ENCODE measurements at regions not wholly inside any gene's neighbourhood (a gene's known extent, or its start where the extent isn't known, plus 50 kb on each side); places are given as distances from the start of the nearest gene placed in this dataset.

DNA sequence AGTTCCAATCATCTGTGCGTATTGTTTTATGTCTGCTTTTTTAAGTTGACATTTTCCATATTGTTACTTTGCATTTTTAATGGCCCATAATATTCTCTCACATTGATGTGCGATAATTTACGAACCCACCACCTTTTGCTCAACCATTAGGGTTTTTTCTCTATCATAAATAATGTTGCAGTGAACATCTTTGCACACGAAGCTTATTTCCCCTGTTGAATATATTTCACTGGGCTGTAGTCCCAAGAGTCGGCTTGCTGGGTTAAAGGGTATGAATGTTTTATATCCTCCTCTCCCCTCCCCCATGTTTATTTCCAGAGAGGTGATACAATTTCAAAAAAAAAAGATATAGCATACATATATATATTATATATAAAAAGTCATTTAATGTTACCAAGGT, 272.7 kb upstream of the RGMA start:
- no peak for DNase-seq (ENCODE audit: low spot score in 2 of 2)
- intact Hi-C loops (cut with DNase I; ENCODE audit: low total_unique reads) = no loop called here
- no peak overlapping the region for H3K4me3 ChIP-seq (ENCODE audit: low read depth, poor library complexity, severe bottlenecking)
- 79 to 81% methylated on average over 5 of the region's 5 CpGs for WGBS, 2 donors
- TF ChIP-seq, protein P1, sequence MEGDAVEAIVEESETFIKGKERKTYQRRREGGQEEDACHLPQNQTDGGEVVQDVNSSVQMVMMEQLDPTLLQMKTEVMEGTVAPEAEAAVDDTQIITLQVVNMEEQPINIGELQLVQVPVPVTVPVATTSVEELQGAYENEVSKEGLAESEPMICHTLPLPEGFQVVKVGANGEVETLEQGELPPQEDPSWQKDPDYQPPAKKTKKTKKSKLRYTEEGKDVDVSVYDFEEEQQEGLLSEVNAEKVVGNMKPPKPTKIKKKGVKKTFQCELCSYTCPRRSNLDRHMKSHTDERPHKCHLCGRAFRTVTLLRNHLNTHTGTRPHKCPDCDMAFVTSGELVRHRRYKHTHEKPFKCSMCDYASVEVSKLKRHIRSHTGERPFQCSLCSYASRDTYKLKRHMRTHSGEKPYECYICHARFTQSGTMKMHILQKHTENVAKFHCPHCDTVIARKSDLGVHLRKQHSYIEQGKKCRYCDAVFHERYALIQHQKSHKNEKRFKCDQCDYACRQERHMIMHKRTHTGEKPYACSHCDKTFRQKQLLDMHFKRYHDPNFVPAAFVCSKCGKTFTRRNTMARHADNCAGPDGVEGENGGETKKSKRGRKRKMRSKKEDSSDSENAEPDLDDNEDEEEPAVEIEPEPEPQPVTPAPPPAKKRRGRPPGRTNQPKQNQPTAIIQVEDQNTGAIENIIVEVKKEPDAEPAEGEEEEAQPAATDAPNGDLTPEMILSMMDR (IDR thresholded peaks at IDR 0.05) = no peak
- no peak for TF ChIP-seq POLR2A (IDR thresholded peaks at IDR 0.05)

DNA sequence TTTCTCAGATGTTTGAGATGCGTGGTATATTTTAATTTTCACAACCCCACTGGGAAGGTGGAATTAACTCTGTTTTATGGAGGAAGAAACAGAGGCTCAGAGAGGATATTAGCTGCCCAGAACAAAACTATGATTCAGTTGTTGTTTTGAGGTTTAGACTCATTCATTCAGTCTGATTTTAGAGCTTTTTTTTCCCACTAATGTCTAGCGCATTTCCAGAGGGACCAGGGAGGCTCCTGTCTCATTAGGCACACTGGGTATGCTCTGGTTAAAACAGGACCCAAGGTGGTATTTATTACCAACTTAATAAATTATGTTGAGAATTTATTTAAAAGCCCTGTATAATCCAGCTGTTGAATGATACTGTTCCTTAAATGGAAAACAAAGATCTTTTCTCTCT, 272.0 kb upstream of the RGMA start:
- no peak overlapping the region for H3K4me3 ChIP-seq (ENCODE audit: low read depth, poor library complexity, severe bottlenecking)
- no peak for TF ChIP-seq POLR2A (IDR thresholded peaks at IDR 0.05)
- TF ChIP-seq, protein P1 (IDR thresholded peaks at IDR 0.05) = no peak
- WGBS, 2 donors = 88 to 94% methylated on average over 2 of the region's 2 CpGs
- DNase-seq (ENCODE audit: low spot score in 2 of 2) = no peak
- intact Hi-C loops (cut with DNase I; ENCODE audit: low total_unique reads) = no loop called here

DNA sequence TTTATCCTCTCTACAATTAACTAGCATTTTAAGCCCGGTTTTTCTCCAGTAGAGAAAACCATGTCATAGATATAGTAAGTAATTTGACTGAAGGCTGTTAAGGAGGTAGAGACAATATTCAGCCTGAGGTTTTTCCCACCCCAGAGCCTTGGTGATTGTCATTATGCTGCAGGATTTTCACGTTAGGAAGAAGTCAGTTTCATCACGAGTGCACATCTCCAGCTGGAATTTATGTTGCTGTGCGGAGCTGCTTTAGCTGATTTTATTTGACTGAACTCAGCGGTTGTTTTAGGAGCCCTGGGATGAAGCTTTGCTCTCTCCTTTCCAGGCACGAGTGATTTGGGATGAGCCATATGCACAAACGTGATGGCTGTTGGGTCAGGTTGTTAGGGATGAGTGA, 271.3 kb upstream of the RGMA start:
- DNase-seq (ENCODE audit: low spot score in 2 of 2) = no peak
- TF ChIP-seq, protein P1 (IDR thresholded peaks at IDR 0.05) = no peak
- no peak for TF ChIP-seq POLR2A (IDR thresholded peaks at IDR 0.05)
- intact Hi-C loops (cut with DNase I; ENCODE audit: low total_unique reads) = no loop called here
- 77 to 83% methylated on average over 7 of the region's 7 CpGs for WGBS, 2 donors
- H3K4me3 ChIP-seq (ENCODE audit: low read depth, poor library complexity, severe bottlenecking) = no peak overlapping the region

DNA sequence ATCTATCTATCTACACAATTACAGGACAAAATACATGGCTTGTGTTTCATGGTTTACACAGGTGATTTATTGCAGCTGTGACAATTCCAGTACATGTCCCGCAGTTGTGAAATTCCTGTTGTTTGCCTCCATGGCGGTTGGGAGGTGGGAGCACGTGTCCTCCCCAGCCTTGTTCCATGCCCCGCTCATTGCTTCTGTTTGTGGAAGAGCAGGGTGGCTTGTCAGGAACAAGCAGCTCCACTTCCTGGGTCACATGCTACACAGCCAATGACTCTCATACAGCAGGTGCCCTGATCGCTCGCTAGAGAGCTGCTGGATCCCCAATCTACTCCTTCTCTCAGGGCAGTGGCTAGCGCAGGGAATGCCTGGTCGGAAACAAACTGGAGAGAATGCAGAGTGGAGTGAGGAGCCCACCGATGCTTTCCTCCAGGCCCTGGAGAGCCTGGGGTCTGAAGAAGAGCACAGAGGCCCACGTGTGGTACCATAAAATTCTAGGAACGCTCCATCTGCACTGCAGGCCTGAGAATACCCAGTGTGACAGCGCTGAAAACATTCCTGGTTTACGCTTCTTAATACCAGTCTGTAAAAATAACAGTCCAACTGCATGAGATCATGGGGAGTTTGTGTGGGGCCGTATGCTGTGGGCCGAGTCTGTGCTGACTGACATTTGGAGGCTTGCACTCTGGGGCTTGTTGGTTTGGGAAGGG, 270.6 kb upstream of the RGMA start:
- DNase-seq (ENCODE audit: low spot score in 2 of 2) = no peak
- 72 to 79% methylated on average over 15 of the region's 15 CpGs for WGBS, 2 donors
- TF ChIP-seq, protein P1 (IDR thresholded peaks at IDR 0.05) = no peak
- no peak for TF ChIP-seq POLR2A (IDR thresholded peaks at IDR 0.05)
- H3K4me3 ChIP-seq (ENCODE audit: low read depth, poor library complexity, severe bottlenecking) = no peak overlapping the region
- intact Hi-C loops (cut with DNase I; ENCODE audit: low total_unique reads) = no loop called here

DNA sequence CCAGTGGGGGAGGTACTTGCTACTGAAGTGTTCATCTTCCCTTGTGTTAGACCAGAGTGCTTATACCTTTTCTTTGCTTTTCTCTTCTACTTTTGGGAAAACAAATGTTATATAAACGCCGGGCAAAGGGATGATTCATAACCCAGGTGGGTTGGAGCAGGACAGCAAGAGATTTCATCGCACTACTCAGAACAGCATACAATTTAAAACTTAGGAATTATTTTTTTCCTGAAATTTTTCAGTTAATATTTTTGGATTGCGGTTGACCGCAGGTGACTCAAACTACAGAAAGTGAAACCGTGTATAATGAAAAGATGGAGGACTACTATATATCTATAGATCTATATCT, 270.0 kb upstream of the RGMA start:
- TF ChIP-seq, protein P1 (IDR thresholded peaks at IDR 0.05) = no peak
- no peak for TF ChIP-seq POLR2A (IDR thresholded peaks at IDR 0.05)
- intact Hi-C loops (cut with DNase I; ENCODE audit: low total_unique reads) = no loop called here
- no peak overlapping the region for H3K4me3 ChIP-seq (ENCODE audit: low read depth, poor library complexity, severe bottlenecking)
- 58 to 69% methylated on average over 6 of the region's 6 CpGs for WGBS, 2 donors
- DNase-seq (ENCODE audit: low spot score in 2 of 2) = no peak
